Tibial nerve (tissue), 4 donors: ENCODE measurements at regions not wholly inside any gene's neighbourhood (a gene's known extent, or its start where the extent isn't known, plus 50 kb on each side); places are given as distances from the start of the nearest gene placed in this dataset.

ENCODE experiments used
- CTCF ChIP-seq, 5 experiments: fragments of 200-600 bp in 3 of 5; fragments of 450-650 bp in 2 of 5; sonication (generic) in 3 of 5; IDR thresholded peaks; one replicate each; pipeline ENCODE4 v1.5.1; 2016 to 2019; ENCODE audit warnings: antibody characterized with exemption in 5 of 5, mild to moderate bottlenecking in 3 of 5, moderate library complexity in 2 of 5
- EP300 ChIP-seq, 2 donors: sonication (generic); formaldehyde crosslinking; IDR thresholded peaks; one replicate each; pipeline ENCODE4 v1.6.1; 2017; ENCODE audit warnings: antibody characterized with exemption in 2 of 2, mild to moderate bottlenecking in 1 of 2
- POLR2A ChIP-seq, 2 donors: fragments of 450-650 bp; IDR thresholded peaks; one replicate each; pipeline ENCODE4 v1.6.1; 2017; ENCODE audit warnings: antibody characterized with exemption in 2 of 2, mild to moderate bottlenecking in 2 of 2, moderate library complexity in 2 of 2

- TF ChIP-seq CTCF (IDR thresholded peaks at IDR 0.05): no peak
- TF ChIP-seq POLR2A (IDR thresholded peaks at IDR 0.05): no peak
- no peak for TF ChIP-seq EP300 (IDR thresholded peaks at IDR 0.05)
Observed at GRCh38 chr10:76641215-76641614, 996.4 kb downstream of the KCNMA1 start.
